ENCODE measurements at regions not wholly inside any gene's neighbourhood (a gene's known extent, or its start where the extent isn't known, plus 50 kb on each side); places are given as distances from the start of the nearest gene placed in this dataset.
"Not testable (repeated sequence)": the region's sequence is repeated elsewhere in the genome, so short reads cannot be mapped to it uniquely, and the experiment has no call there.

DNA sequence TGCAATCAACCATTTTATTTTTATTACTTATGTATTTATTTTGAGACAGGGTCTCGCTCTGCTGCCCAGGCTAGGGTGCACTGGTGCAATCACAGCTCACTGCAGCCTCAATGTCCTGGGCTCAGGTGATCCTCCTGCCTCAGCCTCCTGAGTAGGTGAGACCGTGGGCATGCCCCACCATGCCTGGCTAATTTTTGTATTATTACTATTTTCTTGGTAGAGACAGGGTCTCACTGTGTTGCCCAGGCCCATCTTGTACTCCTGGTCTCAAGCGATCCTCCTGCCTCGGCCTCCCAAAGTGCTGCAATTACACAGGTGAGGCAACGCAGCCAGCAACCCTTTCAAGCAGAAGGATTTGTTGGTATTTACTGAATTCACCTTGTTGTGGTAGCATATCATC, 60.3 kb upstream of the PPP2R3B start:
- H4K20me1 ChIP-seq, result no peaks in the 10 kb centered on the region; a peak in 1 of 22 replicates
- no peak overlapping the region for H3K27ac ChIP-seq
- no peak overlapping the region for H3K4me3 ChIP-seq
- no peak overlapping the region for H3K4me2 ChIP-seq
- H3K36me3 ChIP-seq, result no peaks in the 10 kb centered on the region
- no peak for TF ChIP-seq Cebpa-rat (IDR thresholded peaks at IDR 0.05)
- no peak overlapping the region for H3K9ac ChIP-seq
- H3K4me1 ChIP-seq, result peaks cover 0 to 5% (median 0%) of the 10 kb centered on the region in 10 experiments; a peak in 1 of 20 replicates
- H3K9me3 ChIP-seq (replicated peaks in 1 of 11), result no peaks in the 10 kb centered on the region
- no peaks in the 10 kb centered on the region for H3K27me3 ChIP-seq

DNA sequence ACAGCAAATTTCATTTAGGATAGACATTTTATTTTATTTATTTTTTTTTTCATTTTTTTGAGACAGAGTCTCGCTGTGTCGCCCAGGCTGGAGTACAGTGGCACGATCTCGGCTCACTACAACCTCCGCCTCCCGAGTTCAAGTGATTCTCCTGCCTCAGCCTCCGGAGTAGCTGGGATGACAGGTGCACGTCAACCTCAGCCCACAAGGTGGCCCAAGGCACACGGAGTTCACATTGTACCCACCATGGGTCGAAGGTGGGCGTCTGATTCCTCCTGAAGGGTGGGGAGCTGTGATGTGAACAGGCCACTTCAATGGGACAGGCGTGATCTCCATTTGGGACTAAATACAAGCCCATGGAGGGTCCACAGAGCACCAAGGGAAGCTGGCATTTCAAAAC, 65.0 kb upstream of the PPP2R3B start:
- H3K9ac ChIP-seq; H3K27ac ChIP-seq; H3K4me1 ChIP-seq; H3K36me3 ChIP-seq; H3K4me3 ChIP-seq; H3K27me3 ChIP-seq; H3K9me3 ChIP-seq (replicated peaks in 1 of 11); H3K4me2 ChIP-seq; H4K20me1 ChIP-seq: not testable (repeated sequence)

DNA sequence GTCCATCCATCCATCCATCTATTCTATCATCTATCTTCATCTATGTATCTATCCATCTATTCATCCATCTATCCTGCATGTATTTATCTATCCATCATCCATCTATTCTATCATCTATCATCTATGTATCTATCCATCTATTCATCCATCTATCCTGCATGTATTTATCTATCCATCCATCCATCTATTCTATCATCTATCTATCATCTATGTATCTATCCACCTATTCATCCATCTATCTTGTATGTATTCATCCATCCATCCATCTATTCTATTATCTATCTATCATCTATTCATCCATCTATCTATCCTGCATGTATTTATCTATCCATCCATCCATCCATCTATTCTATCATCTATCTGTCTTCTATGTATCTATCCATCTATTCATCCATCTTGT, 65.9 kb upstream of the PPP2R3B start:
- TF ChIP-seq Cebpa-rat (IDR thresholded peaks at IDR 0.05), result no peak
- Histone ChIP-seq H3K9me3 (replicated peaks in 1 of 11) (peaks cover 0 to 9% (median 5%) of the 10 kb centered on the region in 11 experiments; a peak in 10 of 22 replicates), H3K9ac (no peak overlapping the region), H4K20me1 (no peaks in the 10 kb centered on the region), H3K4me1 (peaks cover 0 to 3% (median 0%) of the 10 kb centered on the region in 10 experiments; a peak in 1 of 20 replicates), H3K27ac (no peak overlapping the region), H3K4me3 (no peak overlapping the region), H3K4me2 (no peak overlapping the region), H3K36me3 (no peaks in the 10 kb centered on the region), H3K27me3 (no peaks in the 10 kb centered on the region)

GRCh38 chrX:454514-454913, 67.8 kb upstream of the PPP2R3B start:
- not testable (repeated sequence) for H3K36me3 ChIP-seq; H3K27me3 ChIP-seq; H4K20me1 ChIP-seq; H3K9me3 ChIP-seq (replicated peaks in 1 of 11); H3K27ac ChIP-seq; H3K4me3 ChIP-seq; H3K4me1 ChIP-seq; H3K9ac ChIP-seq; H3K4me2 ChIP-seq

- Histone ChIP-seq H3K9ac (no peak overlapping the region), H3K4me1 (peaks cover 0 to 3% (median 0%) of the 10 kb centered on the region in 10 experiments; a peak in 1 of 20 replicates), H3K4me3 (no peak overlapping the region), H3K36me3 (no peaks in the 10 kb centered on the region), H3K9me3 (replicated peaks in 1 of 11) (peaks cover 0 to 9% (median 5%) of the 10 kb centered on the region in 11 experiments; a peak in 10 of 22 replicates), H3K4me2 (no peak overlapping the region), H3K27me3 (no peaks in the 10 kb centered on the region), H3K27ac (no peak overlapping the region), H4K20me1 (no peaks in the 10 kb centered on the region)
- TF ChIP-seq Cebpa-rat (IDR thresholded peaks at IDR 0.05), result no peak
These were observed 68.5 kb upstream of the PPP2R3B start for GRCh38 chrX:455199-455598.

GRCh38 chrX:455673-456072, 69.0 kb upstream of the PPP2R3B start:
- H3K4me1 ChIP-seq, result peaks cover 0 to 3% (median 0%) of the 10 kb centered on the region in 10 experiments; a peak in 1 of 20 replicates
- no peak overlapping the region for H3K4me2 ChIP-seq
- no peak overlapping the region for H3K27ac ChIP-seq
- peaks cover 0 to 9% (median 5%) of the 10 kb centered on the region in 11 experiments; a peak in 10 of 22 replicates for H3K9me3 ChIP-seq (replicated peaks in 1 of 11)
- H4K20me1 ChIP-seq, result no peaks in the 10 kb centered on the region
- H3K4me3 ChIP-seq, result no peak overlapping the region
- no peaks in the 10 kb centered on the region for H3K36me3 ChIP-seq
- no peak for TF ChIP-seq Cebpa-rat (IDR thresholded peaks at IDR 0.05)
- no peaks in the 10 kb centered on the region for H3K27me3 ChIP-seq
- no peak overlapping the region for H3K9ac ChIP-seq

- Histone ChIP-seq H3K27me3 (no peaks in the 10 kb centered on the region), H3K9me3 (replicated peaks in 1 of 11) (peaks cover 0 to 9% (median 5%) of the 10 kb centered on the region in 11 experiments; a peak in 10 of 22 replicates), H3K9ac (no peak overlapping the region), H3K4me1 (peaks cover 0 to 3% (median 0%) of the 10 kb centered on the region in 10 experiments; a peak in 1 of 20 replicates), H3K4me3 (no peak overlapping the region), H3K36me3 (no peaks in the 10 kb centered on the region), H3K4me2 (no peak overlapping the region), H4K20me1 (no peaks in the 10 kb centered on the region), H3K27ac (no peak overlapping the region)
- no peak for TF ChIP-seq Cebpa-rat (IDR thresholded peaks at IDR 0.05)
These were observed 69.4 kb upstream of the PPP2R3B start for GRCh38 chrX:456146-456545.

- Histone ChIP-seq H3K4me3 (no peak overlapping the region), H3K9me3 (replicated peaks in 1 of 11) (peaks cover 0 to 9% (median 5%) of the 10 kb centered on the region in 11 experiments; a peak in 10 of 22 replicates), H3K36me3 (no peaks in the 10 kb centered on the region), H3K9ac (no peak overlapping the region), H4K20me1 (no peaks in the 10 kb centered on the region), H3K27me3 (no peaks in the 10 kb centered on the region), H3K27ac (no peak overlapping the region), H3K4me1 (peaks cover 0 to 3% (median 0%) of the 10 kb centered on the region in 10 experiments; a peak in 1 of 20 replicates), H3K4me2 (no peak overlapping the region)
- no peak for TF ChIP-seq Cebpa-rat (IDR thresholded peaks at IDR 0.05)
These were observed 70.0 kb upstream of the PPP2R3B start for GRCh38 chrX:456551-457291.

DNA sequence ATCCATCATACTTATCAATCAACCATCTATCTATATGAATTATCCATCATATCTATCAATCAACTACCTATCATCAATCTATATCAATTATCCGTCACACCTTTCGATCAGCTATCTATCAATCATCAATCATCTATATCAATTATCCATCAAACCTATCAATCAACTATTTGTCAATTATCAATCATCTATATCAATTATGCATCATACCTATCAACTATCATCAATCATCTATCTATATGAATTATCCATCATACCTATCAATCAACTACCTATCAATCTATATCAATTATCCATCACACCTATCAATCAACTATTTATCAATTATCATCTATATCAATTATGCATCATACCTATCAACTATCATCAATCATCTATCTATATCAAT, 70.6 kb upstream of the PPP2R3B start:
- Histone ChIP-seq H3K9me3 (replicated peaks in 1 of 11) (peaks cover 0 to 9% (median 5%) of the 10 kb centered on the region in 11 experiments; a peak in 10 of 22 replicates), H3K36me3 (no peaks in the 10 kb centered on the region), H4K20me1 (no peaks in the 10 kb centered on the region), H3K9ac (no peak overlapping the region), H3K27ac (no peak overlapping the region), H3K4me3 (no peak overlapping the region), H3K4me2 (no peak overlapping the region), H3K27me3 (no peaks in the 10 kb centered on the region), H3K4me1 (peaks cover 0 to 3% (median 0%) of the 10 kb centered on the region in 10 experiments; a peak in 1 of 20 replicates)
- no peak for TF ChIP-seq Cebpa-rat (IDR thresholded peaks at IDR 0.05)

DNA sequence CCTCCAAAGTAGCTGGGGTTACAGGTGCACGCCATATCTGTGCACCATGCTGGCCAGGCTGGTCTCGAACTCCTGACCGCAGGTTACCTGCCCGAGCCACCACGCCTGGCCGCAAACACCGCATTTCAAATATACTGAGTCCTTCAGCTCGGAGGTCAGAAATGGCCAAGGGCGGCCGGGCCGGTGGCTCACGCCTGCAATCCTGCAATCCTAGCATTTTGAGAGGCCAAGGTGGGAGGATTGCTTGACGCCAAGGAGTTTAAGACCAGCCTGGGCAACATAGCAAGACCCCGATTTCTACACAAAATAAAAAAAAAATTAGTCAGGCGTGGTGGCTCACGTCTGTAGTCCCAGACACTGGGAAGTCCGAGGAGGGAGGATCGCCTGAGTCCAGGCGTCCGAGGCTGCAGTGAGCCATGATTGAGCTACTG, 71.9 kb upstream of the PPP2R3B start:
- peaks cover 0 to 3% (median 0%) of the 10 kb centered on the region in 10 experiments; a peak in 1 of 20 replicates for H3K4me1 ChIP-seq
- no peak overlapping the region for H3K27ac ChIP-seq
- no peaks in the 10 kb centered on the region for H4K20me1 ChIP-seq
- H3K4me3 ChIP-seq, result no peak overlapping the region
- no peak for TF ChIP-seq Cebpa-rat (IDR thresholded peaks at IDR 0.05)
- no peak overlapping the region for H3K9ac ChIP-seq
- no peak overlapping the region for H3K4me2 ChIP-seq
- peaks cover 0 to 9% (median 5%) of the 10 kb centered on the region in 11 experiments; a peak in 10 of 22 replicates for H3K9me3 ChIP-seq (replicated peaks in 1 of 11)
- H3K27me3 ChIP-seq, result no peaks in the 10 kb centered on the region
- no peaks in the 10 kb centered on the region for H3K36me3 ChIP-seq

Measured in BLaER1 treated with 17β-estradiol and CSF1 and Interleukin-3, amounts not matched to agents 10 nM and 100 nM (cell line).